ENCODE measurements at regions not wholly inside any gene's neighbourhood (a gene's known extent, or its start where the extent isn't known, plus 50 kb on each side); places are given as distances from the start of the nearest gene placed in this dataset.

DNA sequence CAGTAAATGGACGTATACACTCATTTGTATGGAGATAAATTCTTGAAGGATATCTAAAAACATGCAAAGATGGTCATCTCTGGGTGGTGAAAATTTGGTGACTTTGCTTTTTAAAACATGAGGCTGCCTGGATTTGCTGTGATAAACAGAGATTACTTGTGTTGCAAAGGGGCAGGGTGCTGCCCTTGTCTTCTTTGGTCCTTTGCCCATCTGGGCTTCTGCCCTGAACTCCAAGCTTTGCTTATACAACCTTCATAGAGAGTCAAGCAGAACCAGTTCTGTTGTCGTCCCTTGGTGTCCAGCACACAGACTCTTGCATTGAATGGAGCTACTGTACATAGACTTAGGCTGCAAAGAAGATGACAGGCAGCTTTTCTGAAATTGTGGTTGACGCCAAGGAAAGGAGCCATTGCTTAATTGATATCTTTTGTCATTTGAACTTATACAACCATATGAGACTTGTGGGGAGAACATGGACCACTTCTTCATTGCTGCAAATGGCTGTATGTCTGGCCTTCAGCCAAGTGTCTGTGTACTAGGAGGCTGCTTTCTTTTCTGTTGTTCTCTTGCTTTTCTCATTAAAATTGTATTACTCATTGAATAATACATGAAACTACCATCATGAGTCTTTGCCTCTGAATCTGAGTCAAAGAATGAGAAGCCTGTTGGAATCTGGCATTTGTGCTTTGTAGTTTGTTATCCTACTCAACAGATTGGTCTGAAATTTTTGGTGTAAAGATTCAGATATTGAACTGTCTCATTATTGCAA lies 152.5 kb downstream of the DMRT2 start:
- DNase-seq, result no peak

- DNase-seq, result no peak
Observed at GRCh38 chr9:1207686-1208085, 157.5 kb downstream of the DMRT2 start.

DNA sequence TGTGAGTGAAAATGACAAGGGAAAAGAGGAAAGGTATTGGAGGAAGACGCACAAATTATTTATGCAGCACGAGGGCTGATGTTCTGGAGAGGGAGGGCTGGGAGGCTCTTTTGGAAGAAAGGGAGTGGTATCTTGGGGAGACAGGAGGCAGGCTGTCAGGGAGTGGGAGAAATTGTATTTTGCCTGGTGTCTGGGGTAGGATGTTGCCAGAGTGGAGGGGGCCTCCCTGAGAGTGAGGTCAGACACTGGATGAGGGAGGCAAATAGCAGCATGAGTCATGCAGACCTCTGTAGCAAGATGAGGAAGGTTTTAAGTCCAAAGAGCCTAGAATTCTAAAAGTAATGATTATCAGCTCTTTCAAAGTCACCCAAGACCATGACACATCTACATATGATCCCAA lies 158.0 kb downstream of the DMRT2 start:
- no peak for DNase-seq

DNA sequence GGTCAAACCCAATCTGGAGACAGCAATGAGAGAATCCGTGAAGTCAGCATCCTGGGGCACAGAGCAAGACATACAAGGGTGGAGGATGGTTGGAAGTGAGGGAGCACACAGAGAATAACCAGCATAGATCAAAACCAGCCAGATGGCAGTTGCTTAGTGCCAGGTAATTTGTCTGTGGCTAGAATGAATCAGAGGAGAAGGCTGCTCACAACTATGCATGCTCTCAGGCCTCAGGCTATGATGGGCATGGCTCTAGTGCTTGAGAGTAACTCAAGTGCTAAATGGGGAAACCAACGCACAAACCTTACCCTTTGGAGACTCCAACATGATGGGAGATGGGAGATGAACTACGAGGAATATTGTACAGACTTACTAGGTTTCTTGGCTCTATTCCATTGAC lies 160.8 kb downstream of the DMRT2 start:
- no peak for DNase-seq

DNA sequence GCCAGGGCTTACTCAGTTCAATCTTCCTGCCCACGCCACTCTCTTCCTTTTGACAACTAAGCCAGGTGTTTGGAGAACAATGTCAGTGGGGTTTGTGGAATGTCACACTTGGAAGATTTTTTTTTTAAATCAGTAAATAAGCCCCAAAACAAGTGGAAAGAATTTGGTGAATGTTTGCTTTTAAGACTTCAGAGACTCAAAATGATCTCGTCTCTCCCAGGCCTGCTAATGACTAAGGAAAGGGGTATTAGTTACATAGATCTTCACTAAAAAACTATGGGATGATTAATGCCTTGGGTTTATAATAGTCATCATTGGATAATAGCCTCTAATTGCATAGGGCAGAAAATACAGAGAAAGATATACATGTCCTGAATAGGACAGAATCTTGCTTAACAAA lies 166.4 kb downstream of the DMRT2 start:
- no peak for DNase-seq

DNA sequence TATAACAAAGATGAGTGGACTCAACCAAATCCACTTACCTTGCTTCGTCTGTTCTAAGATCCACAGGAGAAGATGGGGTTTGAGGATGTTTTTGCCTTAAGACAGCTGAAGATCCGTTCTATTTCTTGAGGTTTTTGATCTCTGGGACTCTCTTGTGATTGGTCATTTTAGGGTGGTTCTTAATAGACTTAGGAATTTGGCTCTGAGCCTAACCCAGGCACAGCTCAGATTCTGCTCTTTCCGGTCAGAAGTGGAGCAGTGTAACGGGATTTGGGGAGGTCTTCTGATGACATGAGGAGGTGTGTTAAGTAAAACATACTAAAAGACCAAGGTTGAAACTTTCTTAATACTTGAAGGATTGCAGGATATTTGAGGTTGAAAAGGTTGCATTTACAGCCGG lies 166.9 kb downstream of the DMRT2 start:
- no peak for DNase-seq

GRCh38 chr9:1219284-1219683 lies 169.1 kb downstream of the DMRT2 start:
- no peak for DNase-seq

GRCh38 chr9:1221298-1221697 lies 171.1 kb downstream of the DMRT2 start:
- no peak for DNase-seq

DNA sequence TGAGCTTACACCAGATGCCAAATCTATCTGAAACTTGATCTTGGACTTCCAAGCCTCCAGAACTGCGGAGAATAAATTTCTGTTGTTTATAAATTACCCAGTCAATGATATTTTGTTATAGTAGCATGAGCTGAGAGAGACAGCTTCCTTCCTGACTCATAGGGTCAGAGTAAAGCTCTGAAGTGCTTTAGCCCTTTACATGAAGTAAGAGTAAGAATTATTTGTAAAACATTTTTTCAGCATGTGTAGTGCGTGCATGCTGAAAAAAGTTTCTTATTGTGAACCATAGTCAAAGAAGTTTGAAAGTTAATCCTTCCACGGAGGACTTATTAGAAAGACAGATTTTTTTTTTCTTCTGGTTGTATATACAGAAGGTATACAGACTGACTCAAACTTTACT lies 172.4 kb downstream of the DMRT2 start:
- DNase-seq, result no peak

- no peak for DNase-seq
Observed at GRCh38 chr9:1231998-1232919, 182.1 kb downstream of the DMRT2 start.

DNA sequence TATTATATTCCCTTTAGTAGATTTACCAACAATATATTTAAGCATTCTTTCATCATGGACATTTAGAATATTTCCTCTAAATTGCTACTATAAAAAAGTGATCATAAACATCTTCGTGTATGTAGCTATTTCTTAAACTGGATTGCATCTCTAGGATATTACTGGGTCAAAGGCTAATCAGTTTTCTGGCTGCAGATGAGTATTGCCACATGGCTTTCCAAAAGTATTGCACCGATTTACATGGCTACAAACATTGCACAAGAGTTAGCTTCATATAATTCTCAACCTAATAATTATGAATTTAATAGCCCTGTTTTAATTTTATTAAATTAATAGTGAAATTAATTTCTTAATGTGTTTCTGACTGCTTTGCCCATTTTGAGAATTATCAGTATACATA lies 183.4 kb downstream of the DMRT2 start:
- no peak for DNase-seq

DNA sequence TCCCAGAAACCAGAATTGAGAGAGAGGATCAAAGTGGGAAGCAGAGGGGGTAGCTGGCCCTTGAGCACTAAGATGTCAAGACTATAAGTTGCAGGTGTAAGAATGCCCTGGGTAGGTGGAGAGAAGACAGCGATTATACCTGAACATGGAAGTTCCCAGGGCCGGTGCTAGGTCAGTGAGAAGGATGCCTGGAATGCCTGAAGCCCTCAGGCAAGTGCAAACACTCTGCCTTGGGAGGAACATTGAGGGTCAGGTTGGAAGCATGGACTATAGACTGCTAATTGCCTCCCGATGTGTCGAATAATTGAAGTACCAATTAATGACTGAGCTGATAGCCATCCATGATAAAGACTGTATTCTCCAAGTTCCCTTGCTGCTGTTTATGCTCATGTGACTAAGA lies 185.5 kb downstream of the DMRT2 start:
- DNase-seq, result no peak

GRCh38 chr9:1236061-1236460 lies 185.9 kb downstream of the DMRT2 start:
- no peak for DNase-seq

GRCh38 chr9:1238407-1238806 lies 188.2 kb downstream of the DMRT2 start:
- DNase-seq, result no peak

- DNase-seq, result no peak
Observed at GRCh38 chr9:1248743-1249142, 198.6 kb downstream of the DMRT2 start.

- no peak for DNase-seq
Observed at GRCh38 chr9:1253064-1253979, 203.2 kb downstream of the DMRT2 start.

GRCh38 chr9:1254071-1254470 lies 203.9 kb downstream of the DMRT2 start:
- no peak for DNase-seq

DNA sequence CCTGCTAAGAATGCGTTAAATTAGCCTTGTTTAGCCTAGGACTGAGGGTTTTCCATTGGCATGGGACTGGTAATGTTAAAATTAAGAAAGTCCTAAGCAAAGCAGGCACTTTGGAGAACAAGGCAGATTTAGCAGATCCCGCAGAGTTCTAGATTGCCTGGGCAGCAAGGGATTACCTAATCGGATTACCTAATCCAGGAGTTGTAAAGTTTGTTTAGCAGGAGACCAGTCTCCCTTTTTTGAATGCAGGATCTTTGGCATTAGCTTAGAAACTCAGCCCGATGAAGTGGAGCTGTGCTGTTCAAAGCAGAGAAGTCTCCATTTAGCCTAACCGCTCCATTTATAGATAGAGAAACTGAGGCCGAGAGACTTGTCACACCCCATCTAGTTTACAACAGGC lies 206.0 kb downstream of the DMRT2 start:
- DNase-seq, result no peak

DNA sequence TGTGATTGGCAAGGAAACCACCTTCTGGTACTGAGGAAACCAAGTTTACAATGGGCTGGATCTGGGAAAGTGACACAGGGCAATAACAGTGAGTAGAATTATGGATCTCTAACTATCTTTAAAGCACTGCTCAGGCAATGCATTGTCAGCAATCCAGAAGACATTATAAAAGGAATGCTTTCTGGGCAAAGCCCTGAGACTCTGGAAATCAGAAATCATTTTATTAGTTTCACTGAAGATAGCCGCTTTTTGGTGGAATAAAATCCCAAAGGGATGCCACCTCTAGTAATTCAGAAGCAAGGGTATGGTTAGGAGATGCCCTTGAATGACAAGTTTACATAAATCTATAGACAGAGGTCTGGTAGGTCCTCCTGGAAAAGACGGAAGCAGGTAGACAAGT lies 211.1 kb downstream of the DMRT2 start:
- DNase-seq, result no peak

DNA sequence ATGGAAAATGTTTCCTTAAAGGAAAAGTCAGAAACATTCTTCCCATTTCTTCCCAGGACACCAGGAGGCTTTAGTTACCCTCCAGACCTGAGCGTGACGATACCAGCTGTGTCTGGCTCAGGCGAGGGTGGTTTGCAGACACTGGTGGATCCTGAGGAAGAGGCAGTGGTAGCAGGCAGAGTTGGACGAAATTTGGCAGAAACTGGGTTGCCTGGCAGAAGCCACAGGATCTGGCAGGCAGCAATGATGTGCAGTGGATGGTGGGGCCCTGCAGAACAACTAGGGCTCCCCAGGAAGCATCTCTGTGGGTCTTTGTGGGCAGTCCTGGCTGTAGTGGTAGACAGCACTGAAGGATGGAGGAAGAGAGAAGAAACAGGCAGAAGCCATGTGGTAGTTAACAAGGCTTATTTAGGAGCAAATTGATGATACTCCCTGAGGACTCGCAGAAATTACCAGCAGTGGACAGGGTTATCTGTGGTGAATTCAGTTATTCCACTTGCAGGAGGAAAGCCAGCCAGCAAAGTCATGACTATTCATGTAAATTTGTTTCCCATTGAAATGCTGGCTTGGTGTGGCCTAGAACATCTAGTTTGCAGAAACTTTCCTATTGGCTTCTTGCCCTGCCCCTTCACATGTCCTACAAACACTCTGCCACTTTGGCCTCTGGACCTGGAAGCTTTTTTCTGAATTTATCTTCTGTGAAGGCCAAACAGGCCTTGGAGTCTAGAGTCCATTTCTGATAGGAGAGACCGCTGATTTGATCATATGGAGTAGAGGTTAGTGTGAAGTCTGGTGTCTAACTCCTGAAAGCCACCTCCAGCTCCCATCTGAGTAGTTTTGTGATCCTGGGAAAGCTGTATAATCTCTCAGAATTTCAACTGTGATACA lies 212.0 kb downstream of the DMRT2 start:
- DNase-seq, result no peak

DNA sequence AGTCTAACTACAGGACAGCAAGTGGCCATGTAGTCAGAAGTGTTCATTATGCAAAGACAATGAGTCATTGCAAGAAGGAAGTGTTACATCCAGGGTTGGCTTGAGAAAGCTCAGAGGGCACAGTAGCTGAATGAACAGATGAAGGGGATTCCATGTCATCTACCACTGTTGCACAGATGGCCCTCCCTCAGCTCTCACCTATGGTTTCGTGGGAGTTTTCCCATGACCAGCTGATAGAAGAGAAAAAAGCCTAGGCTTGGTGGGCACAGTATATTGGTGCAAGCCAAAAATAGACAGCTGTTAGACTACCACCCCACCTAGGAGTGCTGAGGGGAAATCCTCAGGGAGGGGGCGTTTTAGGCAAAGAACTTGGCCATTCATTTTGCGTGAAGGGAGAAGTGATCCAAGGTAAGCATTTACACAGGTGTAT lies 217.0 kb downstream of the DMRT2 start:
- no peak for DNase-seq

- DNase-seq, result no peak
Observed at GRCh38 chr9:1267581-1267980, 217.4 kb downstream of the DMRT2 start.
